IPS-18a (cell line): ENCODE measurements at regions not wholly inside any gene's neighbourhood (a gene's known extent, or its start where the extent isn't known, plus 50 kb on each side); places are given as distances from the start of the nearest gene placed in this dataset.

Experiments
- H3K27ac ChIP-seq: one replicate; pipeline ENCODE4 v1.5.1; 2013; ENCODE audit warnings: low read length
- H3K27me3 ChIP-seq: one replicate; pipeline ENCODE4 v1.6.1; 2013; ENCODE audit warnings: mild to moderate bottlenecking, low read length; ENCODE audit not compliant: control insufficient read depth, insufficient read depth
- H3K36me3 ChIP-seq: one replicate; pipeline ENCODE4 v1.6.1; 2013; ENCODE audit warnings: low read depth, low read length; ENCODE audit not compliant: control insufficient read depth
- H3K4me1 ChIP-seq: one replicate; pipeline ENCODE4 v1.6.1; 2013; ENCODE audit warnings: low read depth, low read length; ENCODE audit not compliant: control insufficient read depth
- H3K4me3 ChIP-seq: one replicate; pipeline ENCODE4 v1.5.1; 2013; ENCODE audit warnings: low read length
- H3K9ac ChIP-seq: one replicate; pipeline ENCODE4 v1.6.1; 2013; ENCODE audit warnings: mild to moderate bottlenecking, low read length, moderate library complexity
- H3K9me3 ChIP-seq: one replicate; pipeline ENCODE4 v1.6.1; 2013; ENCODE audit warnings: low read depth, low read length; ENCODE audit not compliant: control insufficient read depth

DNA sequence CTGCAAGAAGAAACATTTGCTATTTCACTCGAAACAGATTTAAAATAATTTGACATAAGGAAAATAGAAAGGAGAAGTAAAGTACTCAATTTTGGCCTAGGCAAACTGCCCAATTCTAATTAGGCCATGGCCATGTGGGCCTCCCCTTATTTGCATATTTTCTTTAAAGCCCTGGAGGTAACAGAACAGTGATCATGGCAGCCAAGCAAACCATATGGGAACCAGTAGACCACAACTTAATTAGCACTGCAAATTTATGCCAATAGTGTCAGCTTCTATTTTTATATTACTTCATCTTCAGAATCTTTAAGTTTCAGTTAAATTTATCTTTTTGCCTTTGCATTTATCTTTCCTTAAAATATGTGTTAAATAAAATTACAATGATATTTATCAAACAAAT is 63.3 kb upstream of the THSD7A start:
- Histone ChIP-seq H3K27me3 (no peaks in the 10 kb centered on the region), H3K4me3 (no peak overlapping the region), H3K9ac (no peak overlapping the region), H3K27ac (no peak overlapping the region), H3K4me1 (no peaks in the 10 kb centered on the region), H3K9me3 (peaks cover 6% of the 10 kb centered on the region), H3K36me3 (no peaks in the 10 kb centered on the region)

DNA sequence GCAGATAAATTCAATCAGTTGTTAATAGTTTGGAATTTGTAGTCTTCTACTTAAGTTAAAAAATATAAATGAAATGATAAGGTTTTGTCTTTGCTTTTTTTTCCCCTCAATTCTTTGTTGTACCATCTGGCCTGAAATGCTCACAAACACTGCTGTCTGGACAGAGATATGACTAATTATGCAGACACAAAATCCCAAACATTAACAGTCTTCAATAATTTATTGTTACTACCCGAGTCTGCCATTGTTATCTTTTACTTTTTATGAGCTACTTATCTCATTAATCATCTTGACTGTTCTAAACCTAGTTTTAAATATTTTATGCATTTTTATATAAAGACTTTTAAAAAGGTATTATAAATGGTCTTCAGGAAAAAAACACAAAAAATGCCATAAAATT is 64.7 kb upstream of the THSD7A start:
- H3K4me1 ChIP-seq = peaks cover 5% of the 10 kb centered on the region
- H3K36me3 ChIP-seq = no peaks in the 10 kb centered on the region
- H3K9me3 ChIP-seq = peaks cover 6% of the 10 kb centered on the region
- H3K27me3 ChIP-seq = no peaks in the 10 kb centered on the region
- H3K27ac ChIP-seq = no peak overlapping the region
- H3K9ac ChIP-seq = no peak overlapping the region
- H3K4me3 ChIP-seq = no peak overlapping the region

DNA sequence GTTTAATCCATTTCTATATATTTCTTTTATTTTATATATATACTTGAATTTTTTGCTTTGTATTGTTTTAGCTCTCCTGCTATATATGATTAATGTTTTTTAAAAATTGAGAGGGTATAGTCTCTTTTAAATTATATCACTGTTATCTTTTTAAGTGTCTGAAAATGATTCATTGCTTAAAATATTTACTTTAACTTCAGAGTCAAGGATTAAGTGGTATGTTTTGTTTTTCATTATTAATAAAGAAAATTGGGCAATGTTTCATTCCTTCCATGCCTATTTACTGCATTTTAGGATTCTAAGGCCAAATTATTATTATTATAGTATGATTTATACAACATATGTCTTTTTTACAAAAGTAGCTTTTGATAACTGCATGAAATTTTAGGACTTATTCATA is 67.2 kb upstream of the THSD7A start:
- no peaks in the 10 kb centered on the region for H3K36me3 ChIP-seq
- H3K9ac ChIP-seq = no peak overlapping the region
- no peak overlapping the region for H3K4me3 ChIP-seq
- no peaks in the 10 kb centered on the region for H3K27me3 ChIP-seq
- H3K27ac ChIP-seq = no peak overlapping the region
- H3K4me1 ChIP-seq = peaks cover 5% of the 10 kb centered on the region
- H3K9me3 ChIP-seq = no peaks in the 10 kb centered on the region

DNA sequence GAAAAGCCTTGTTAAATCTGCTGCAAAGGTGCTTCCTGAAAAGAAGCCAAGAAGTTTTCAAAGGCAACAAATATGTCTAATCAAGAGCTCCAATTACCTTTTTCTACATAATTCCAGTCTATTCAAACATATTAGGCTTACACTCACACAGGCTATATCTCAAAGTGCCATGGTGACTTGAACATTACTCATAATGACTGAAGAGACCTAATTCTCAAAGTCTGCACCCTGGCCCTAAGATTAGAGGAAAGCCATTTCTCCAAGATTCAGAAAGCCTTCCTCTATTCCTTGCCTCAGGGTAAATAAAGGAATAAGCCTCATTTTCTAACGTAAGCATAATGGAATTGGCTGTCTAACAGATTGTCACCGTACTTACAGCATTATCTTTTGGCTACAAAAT is 78.3 kb upstream of the THSD7A start:
- Histone ChIP-seq H3K4me3 (no peak overlapping the region), H3K9ac (no peak overlapping the region), H3K36me3 (no peaks in the 10 kb centered on the region), H3K27ac (no peak overlapping the region), H3K4me1 (peaks cover 7% of the 10 kb centered on the region), H3K9me3 (no peaks in the 10 kb centered on the region), H3K27me3 (no peaks in the 10 kb centered on the region)

DNA sequence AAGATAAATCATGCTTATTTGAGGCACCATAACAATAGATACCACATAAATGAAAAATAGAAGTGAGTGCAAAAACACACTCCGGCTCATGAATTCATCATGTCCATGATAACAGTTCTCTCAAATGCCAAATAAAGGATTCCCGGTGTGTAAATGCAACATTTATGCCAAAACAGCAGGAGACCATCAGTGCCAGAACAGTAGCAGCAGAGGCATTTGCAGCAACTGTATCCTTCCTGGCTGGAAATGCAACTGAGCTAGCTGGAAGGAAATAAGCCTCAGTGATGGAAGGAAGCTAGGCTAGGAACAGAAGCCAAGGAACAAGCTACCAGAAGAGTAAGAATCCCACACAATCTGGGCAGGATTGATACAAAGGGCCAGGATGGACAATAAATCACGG is 79.9 kb upstream of the THSD7A start:
- Histone ChIP-seq H3K4me3 (no peak overlapping the region), H3K9ac (no peak overlapping the region), H3K4me1 (peaks cover 7% of the 10 kb centered on the region), H3K9me3 (no peaks in the 10 kb centered on the region), H3K27me3 (no peaks in the 10 kb centered on the region), H3K27ac (peak overlapping the region; percentile 6), H3K36me3 (no peaks in the 10 kb centered on the region)

GRCh38 chr7:11914645-11915044 is 82.6 kb upstream of the THSD7A start:
- Histone ChIP-seq H3K4me3 (no peak overlapping the region), H3K4me1 (peaks cover 7% of the 10 kb centered on the region), H3K36me3 (no peaks in the 10 kb centered on the region), H3K9me3 (no peaks in the 10 kb centered on the region), H3K27me3 (no peaks in the 10 kb centered on the region), H3K9ac (no peak overlapping the region), H3K27ac (no peak overlapping the region)

- Histone ChIP-seq H3K9me3 (no peaks in the 10 kb centered on the region), H3K9ac (no peak overlapping the region), H3K27me3 (no peaks in the 10 kb centered on the region), H3K4me3 (no peak overlapping the region), H3K4me1 (no peaks in the 10 kb centered on the region), H3K36me3 (no peaks in the 10 kb centered on the region), H3K27ac (no peak overlapping the region)
Observed at GRCh38 chr7:11923376-11923930, 91.5 kb upstream of the THSD7A start.

- Histone ChIP-seq H3K9me3 (no peaks in the 10 kb centered on the region), H3K9ac (no peak overlapping the region), H3K4me3 (no peak overlapping the region), H3K36me3 (no peaks in the 10 kb centered on the region), H3K27me3 (no peaks in the 10 kb centered on the region), H3K27ac (no peak overlapping the region), H3K4me1 (no peaks in the 10 kb centered on the region)
Observed at GRCh38 chr7:11931307-11931706, 99.3 kb upstream of the THSD7A start.

- H3K4me1 ChIP-seq = no peaks in the 10 kb centered on the region
- no peaks in the 10 kb centered on the region for H3K36me3 ChIP-seq
- no peak overlapping the region for H3K9ac ChIP-seq
- no peak overlapping the region for H3K4me3 ChIP-seq
- H3K27ac ChIP-seq = no peak overlapping the region
- H3K27me3 ChIP-seq = no peaks in the 10 kb centered on the region
- H3K9me3 ChIP-seq = no peaks in the 10 kb centered on the region
Observed at GRCh38 chr7:11934796-11935195, 102.8 kb upstream of the THSD7A start.

- no peak overlapping the region for H3K4me3 ChIP-seq
- H3K27ac ChIP-seq = no peak overlapping the region
- H3K9ac ChIP-seq = no peak overlapping the region
- H3K36me3 ChIP-seq = no peaks in the 10 kb centered on the region
- no peaks in the 10 kb centered on the region for H3K27me3 ChIP-seq
- H3K9me3 ChIP-seq = no peaks in the 10 kb centered on the region
- H3K4me1 ChIP-seq = no peaks in the 10 kb centered on the region
Observed at GRCh38 chr7:11935905-11936304, 103.9 kb upstream of the THSD7A start.

GRCh38 chr7:11946794-11947193 is 114.8 kb upstream of the THSD7A start:
- H3K27ac ChIP-seq = no peak overlapping the region
- H3K4me1 ChIP-seq = no peaks in the 10 kb centered on the region
- no peak overlapping the region for H3K9ac ChIP-seq
- no peaks in the 10 kb centered on the region for H3K27me3 ChIP-seq
- peaks cover 9% of the 10 kb centered on the region for H3K9me3 ChIP-seq
- no peaks in the 10 kb centered on the region for H3K36me3 ChIP-seq
- no peak overlapping the region for H3K4me3 ChIP-seq

DNA sequence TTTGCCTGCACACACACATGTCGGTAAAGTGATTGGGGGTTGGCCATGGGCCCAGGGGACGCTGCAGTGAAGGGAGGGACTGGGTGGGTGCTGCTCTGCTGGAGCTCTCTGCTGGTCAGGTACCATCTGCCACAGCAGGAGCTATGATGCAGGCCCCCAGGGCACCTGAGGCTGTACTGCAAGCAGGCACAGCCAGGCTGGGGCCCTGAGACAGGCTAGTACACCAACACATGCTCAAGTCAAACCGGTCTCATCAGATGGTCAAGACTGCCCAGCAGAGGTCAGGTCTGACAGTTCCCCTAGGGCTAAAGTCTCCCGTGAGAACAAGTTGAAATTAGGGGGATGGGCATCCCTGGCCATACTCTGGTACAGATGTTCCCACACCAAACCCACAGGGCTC is 118.3 kb upstream of the THSD7A start:
- Histone ChIP-seq H3K9ac (no peak overlapping the region), H3K4me3 (no peak overlapping the region), H3K9me3 (peaks cover 4% of the 10 kb centered on the region), H3K27me3 (no peaks in the 10 kb centered on the region), H3K4me1 (no peaks in the 10 kb centered on the region), H3K36me3 (no peaks in the 10 kb centered on the region), H3K27ac (no peak overlapping the region)
